ENCODE measurements at regions not wholly inside any gene's neighbourhood (a gene's known extent, or its start where the extent isn't known, plus 50 kb on each side); places are given as distances from the start of the nearest gene placed in this dataset.
"Not testable (repeated sequence)": the region's sequence is repeated elsewhere in the genome, so short reads cannot be mapped to it uniquely, and the experiment has no call there.

- TF ChIP-seq POLR2AphosphoS5 (IDR thresholded peaks at IDR 0.05) (no peak), POLR2A (IDR thresholded peaks at IDR 0.05) (no peak), CTCF (IDR thresholded peaks at IDR 0.05) (no peak)
- no peak for DNase-seq (ENCODE audit: low spot score in 2 of 2)
- H3K4me1 ChIP-seq = no peaks in the 10 kb centered on the region
- no peaks in the 10 kb centered on the region for H3K36me3 ChIP-seq
- H3K4me3 ChIP-seq = no peak overlapping the region
- intact Hi-C loops (cut with DNase I; ENCODE audit: low total_unique reads) = no loop called here
- H3K27ac ChIP-seq = no peak overlapping the region
- H3K27me3 ChIP-seq = no peaks in the 10 kb centered on the region
- H3K9me3 ChIP-seq = no peaks in the 10 kb centered on the region
Measured at GRCh38 chr3:21955406-21955805, 204.4 kb upstream of the ZNF385D start.

- no peak for TF ChIP-seq CTCF (IDR thresholded peaks at IDR 0.05)
- no peak for TF ChIP-seq POLR2AphosphoS5 (IDR thresholded peaks at IDR 0.05)
- no peak for TF ChIP-seq POLR2A (IDR thresholded peaks at IDR 0.05)
- Histone ChIP-seq H3K36me3 (no peaks in the 10 kb centered on the region), H3K4me3 (no peak overlapping the region), H3K4me1 (no peaks in the 10 kb centered on the region), H3K27ac (no peak overlapping the region), H3K27me3 (no peaks in the 10 kb centered on the region), H3K9me3 (no peaks in the 10 kb centered on the region)
- intact Hi-C loops (cut with DNase I; ENCODE audit: low total_unique reads) = no loop called here
- no peak for DNase-seq (ENCODE audit: low spot score in 2 of 2)
Measured at GRCh38 chr3:21960033-21960432, 209.0 kb upstream of the ZNF385D start.

GRCh38 chr3:21962456-21962855, 211.4 kb upstream of the ZNF385D start:
- Histone ChIP-seq H3K9me3 (no peaks in the 10 kb centered on the region), H3K27ac (no peak overlapping the region), H3K27me3 (no peaks in the 10 kb centered on the region), H3K36me3 (no peaks in the 10 kb centered on the region), H3K4me1 (no peaks in the 10 kb centered on the region), H3K4me3 (no peak overlapping the region)
- TF ChIP-seq POLR2AphosphoS5 (IDR thresholded peaks at IDR 0.05) (no peak), POLR2A (IDR thresholded peaks at IDR 0.05) (no peak), CTCF (IDR thresholded peaks at IDR 0.05) (no peak)
- no peak for DNase-seq (ENCODE audit: low spot score in 2 of 2)
- intact Hi-C loops (cut with DNase I; ENCODE audit: low total_unique reads) = no loop called here

GRCh38 chr3:21966457-21966856, 215.4 kb upstream of the ZNF385D start:
- H3K36me3 ChIP-seq; H3K4me3 ChIP-seq; H3K27me3 ChIP-seq; intact Hi-C loops (cut with DNase I; ENCODE audit: low total_unique reads); H3K27ac ChIP-seq; DNase-seq (ENCODE audit: low spot score in 2 of 2); H3K9me3 ChIP-seq; H3K4me1 ChIP-seq: not testable (repeated sequence)

- no peak for DNase-seq (ENCODE audit: low spot score in 2 of 2)
- H3K36me3 ChIP-seq = no peaks in the 10 kb centered on the region
- no peaks in the 10 kb centered on the region for H3K9me3 ChIP-seq
- H3K27ac ChIP-seq = no peak overlapping the region
- TF ChIP-seq POLR2A (IDR thresholded peaks at IDR 0.05) = no peak
- TF ChIP-seq POLR2AphosphoS5 (IDR thresholded peaks at IDR 0.05) = no peak
- TF ChIP-seq CTCF (IDR thresholded peaks at IDR 0.05) = no peak
- no peaks in the 10 kb centered on the region for H3K27me3 ChIP-seq
- no peaks in the 10 kb centered on the region for H3K4me1 ChIP-seq
- intact Hi-C loops (cut with DNase I; ENCODE audit: low total_unique reads) = no loop called here
- H3K4me3 ChIP-seq = no peak overlapping the region
Measured at GRCh38 chr3:21979706-21980105, 228.7 kb upstream of the ZNF385D start.

- no peaks in the 10 kb centered on the region for H3K9me3 ChIP-seq
Measured at GRCh38 chr3:21989341-21990042, 238.5 kb upstream of the ZNF385D start.

More at GRCh38 chr3:21989341-21990042, 238.5 kb upstream of the ZNF385D start:
- DNase-seq (ENCODE audit: low spot score in 2 of 2) = no peak
- intact Hi-C loops (cut with DNase I; ENCODE audit: low total_unique reads) = no loop called here
- H3K27me3 ChIP-seq = no peaks in the 10 kb centered on the region
- no peak overlapping the region for H3K27ac ChIP-seq
- TF ChIP-seq CTCF (IDR thresholded peaks at IDR 0.05) (no peak), POLR2A (IDR thresholded peaks at IDR 0.05) (no peak), POLR2AphosphoS5 (IDR thresholded peaks at IDR 0.05) (no peak)
- H3K36me3 ChIP-seq = no peaks in the 10 kb centered on the region
- no peak overlapping the region for H3K4me3 ChIP-seq
- no peaks in the 10 kb centered on the region for H3K4me1 ChIP-seq
